ENCODE measurements at regions not wholly inside any gene's neighbourhood (a gene's known extent, or its start where the extent isn't known, plus 50 kb on each side); places are given as distances from the start of the nearest gene placed in this dataset.
A peak's percentile ranks its signal among the peaks of the same experiment; 100 is the strongest.

GRCh38 chr13:73287831-73288230 lies 229.0 kb downstream of the KLF5 start:
- intact Hi-C loops (cut with micrococcal nuclease; ENCODE audit: unreplicated experiment), result no loop called here
- Histone ChIP-seq H3K36me3 (ENCODE audit: control insufficient read depth, insufficient read depth, low read length) (no peaks in the 10 kb centered on the region), H3K4me3 (ENCODE audit: low read depth, low read length) (no peak overlapping the region), H3K4me1 (peaks cover 26% of the 10 kb centered on the region), H3K27me3 (replicated peaks; ENCODE audit: control insufficient read depth, insufficient read depth, low read length) (no peaks in the 10 kb centered on the region), H3K9me3 (no peaks in the 10 kb centered on the region)
- POLR2A ChIA-PET, result no interaction called here
- H3K27ac Mint-ChIP-seq (ENCODE audit: unreplicated experiment), result no peak overlapping the region
- no TSS peak for BruUV-seq (replicated peaks)
- no peaks in the 10 kb centered on the region for H3K36me3 Mint-ChIP-seq (ENCODE audit: insufficient read depth, unreplicated experiment)
- CTCF ChIA-PET, result interaction anchor here (0.6 kb wide), 2 partner anchors 27 to 282 kb away, joined by 3 to 8 read pairs; no protein-coding TSS in a partner anchor
- H3K27me3 Mint-ChIP-seq (ENCODE audit: insufficient read depth, unreplicated experiment), result no peaks in the 10 kb centered on the region
- peaks cover 27% of the 10 kb centered on the region for H3K4me1 Mint-ChIP-seq (ENCODE audit: low read depth, unreplicated experiment)
- no peak overlapping the region for H3K4me3 Mint-ChIP-seq (ENCODE audit: unreplicated experiment)
- peaks cover 10% of the 10 kb centered on the region for H3K9me3 Mint-ChIP-seq (ENCODE audit: unreplicated experiment)
- DNase-seq, result peak in 1 of 2 experiments; percentile 21
- TF ChIP-seq CTCF (IDR thresholded peaks at IDR 0.05; ENCODE audit: insufficient read depth in 1 of 2, low read depth in 1 of 2, low read length in 1 of 2, severe bottlenecking in 1 of 2, unreplicated experiment in 1 of 2), result no peak

GRCh38 chr13:73286942-73287620 lies 228.3 kb downstream of the KLF5 start:
- H3K4me1 ChIP-seq, result peaks cover 26% of the 10 kb centered on the region
- Mint-ChIP-seq H3K9me3 (ENCODE audit: unreplicated experiment) (peaks cover 10% of the 10 kb centered on the region), H3K27ac (ENCODE audit: unreplicated experiment) (peak overlapping the region; percentile 78), H3K27me3 (ENCODE audit: insufficient read depth, unreplicated experiment) (no peaks in the 10 kb centered on the region), H3K4me1 (ENCODE audit: low read depth, unreplicated experiment) (peaks cover 27% of the 10 kb centered on the region), H3K36me3 (ENCODE audit: insufficient read depth, unreplicated experiment) (no peaks in the 10 kb centered on the region), H3K4me3 (ENCODE audit: unreplicated experiment) (no peak overlapping the region)
- H3K36me3 ChIP-seq (ENCODE audit: control insufficient read depth, insufficient read depth, low read length), result no peaks in the 10 kb centered on the region
- no peak for TF ChIP-seq CTCF (IDR thresholded peaks at IDR 0.05; ENCODE audit: insufficient read depth in 1 of 2, low read depth in 1 of 2, low read length in 1 of 2, severe bottlenecking in 1 of 2, unreplicated experiment in 1 of 2)
- no TSS peak for BruUV-seq (replicated peaks)
- peak in 1 of 2 experiments; percentile 50 for DNase-seq
- H3K9me3 ChIP-seq, result no peaks in the 10 kb centered on the region
- ChIA-PET POLR2A (no interaction called here), CTCF (no interaction called here)
- no peak overlapping the region for H3K4me3 ChIP-seq (ENCODE audit: low read depth, low read length)
- intact Hi-C loops (cut with micrococcal nuclease; ENCODE audit: unreplicated experiment), result no loop called here
- no peaks in the 10 kb centered on the region for H3K27me3 ChIP-seq (replicated peaks; ENCODE audit: control insufficient read depth, insufficient read depth, low read length)

GRCh38 chr13:73286177-73286576 lies 227.4 kb downstream of the KLF5 start:
- no peaks in the 10 kb centered on the region for H3K9me3 ChIP-seq
- Mint-ChIP-seq H3K4me1 (ENCODE audit: low read depth, unreplicated experiment) (peaks cover 27% of the 10 kb centered on the region), H3K36me3 (ENCODE audit: insufficient read depth, unreplicated experiment) (no peaks in the 10 kb centered on the region), H3K4me3 (ENCODE audit: unreplicated experiment) (no peak overlapping the region), H3K27me3 (ENCODE audit: insufficient read depth, unreplicated experiment) (no peaks in the 10 kb centered on the region), H3K9me3 (ENCODE audit: unreplicated experiment) (peaks cover 10% of the 10 kb centered on the region), H3K27ac (ENCODE audit: unreplicated experiment) (peak overlapping the region; percentile 78)
- no TSS peak for BruUV-seq (replicated peaks)
- TF ChIP-seq CTCF (IDR thresholded peaks at IDR 0.05; ENCODE audit: insufficient read depth in 1 of 2, low read depth in 1 of 2, low read length in 1 of 2, severe bottlenecking in 1 of 2, unreplicated experiment in 1 of 2), result no peak
- intact Hi-C loops (cut with micrococcal nuclease; ENCODE audit: unreplicated experiment), result no loop called here
- H3K36me3 ChIP-seq (ENCODE audit: control insufficient read depth, insufficient read depth, low read length), result no peaks in the 10 kb centered on the region
- peaks cover 26% of the 10 kb centered on the region for H3K4me1 ChIP-seq
- ChIA-PET CTCF (no interaction called here), POLR2A (no interaction called here)
- no peaks in the 10 kb centered on the region for H3K27me3 ChIP-seq (replicated peaks; ENCODE audit: control insufficient read depth, insufficient read depth, low read length)
- no peak for DNase-seq
- no peak overlapping the region for H3K4me3 ChIP-seq (ENCODE audit: low read depth, low read length)

All from Caco-2 (cell line).